Lower leg skin (tissue), 3 donors: ENCODE measurements at regions not wholly inside any gene's neighbourhood (a gene's known extent, or its start where the extent isn't known, plus 50 kb on each side); places are given as distances from the start of the nearest gene placed in this dataset.

Source experiments
- POLR2A ChIP-seq, 2 donors: fragments of 450-650 bp; IDR thresholded peaks; one replicate each; pipeline ENCODE4 v1.6.1; 2016 to 2017; ENCODE audit warnings: antibody characterized with exemption in 2 of 2, mild to moderate bottlenecking in 1 of 2, moderate library complexity in 1 of 2
- TF ChIP-seq, protein P1 (sequence below), 3 donors: fragments of 450-650 bp; IDR thresholded peaks; one replicate each; pipeline ENCODE4 v1.5.1; 2016; ENCODE audit warnings: antibody characterized with exemption in 3 of 3, mild to moderate bottlenecking in 3 of 3, moderate library complexity in 2 of 3

DNA sequence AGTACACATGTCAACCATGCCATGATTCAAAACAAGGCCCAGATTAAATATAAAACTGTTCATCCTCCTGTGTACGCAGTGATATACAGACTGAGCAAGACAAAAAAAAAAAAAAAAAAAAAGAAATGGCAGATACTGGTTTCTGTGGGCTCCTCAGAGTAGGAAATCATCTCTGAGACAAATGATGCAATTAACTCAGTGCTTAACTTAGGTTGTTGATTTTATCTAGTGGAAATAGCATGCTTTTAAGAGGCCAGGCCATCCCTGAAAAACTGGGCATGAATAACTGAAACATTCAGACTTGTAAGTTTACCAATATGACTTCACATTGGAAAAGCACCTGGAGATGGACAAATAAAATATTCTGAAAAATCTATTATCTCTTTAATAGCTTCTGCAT lies 69.0 kb downstream of the DKK1 start:
- TF ChIP-seq, protein P1, sequence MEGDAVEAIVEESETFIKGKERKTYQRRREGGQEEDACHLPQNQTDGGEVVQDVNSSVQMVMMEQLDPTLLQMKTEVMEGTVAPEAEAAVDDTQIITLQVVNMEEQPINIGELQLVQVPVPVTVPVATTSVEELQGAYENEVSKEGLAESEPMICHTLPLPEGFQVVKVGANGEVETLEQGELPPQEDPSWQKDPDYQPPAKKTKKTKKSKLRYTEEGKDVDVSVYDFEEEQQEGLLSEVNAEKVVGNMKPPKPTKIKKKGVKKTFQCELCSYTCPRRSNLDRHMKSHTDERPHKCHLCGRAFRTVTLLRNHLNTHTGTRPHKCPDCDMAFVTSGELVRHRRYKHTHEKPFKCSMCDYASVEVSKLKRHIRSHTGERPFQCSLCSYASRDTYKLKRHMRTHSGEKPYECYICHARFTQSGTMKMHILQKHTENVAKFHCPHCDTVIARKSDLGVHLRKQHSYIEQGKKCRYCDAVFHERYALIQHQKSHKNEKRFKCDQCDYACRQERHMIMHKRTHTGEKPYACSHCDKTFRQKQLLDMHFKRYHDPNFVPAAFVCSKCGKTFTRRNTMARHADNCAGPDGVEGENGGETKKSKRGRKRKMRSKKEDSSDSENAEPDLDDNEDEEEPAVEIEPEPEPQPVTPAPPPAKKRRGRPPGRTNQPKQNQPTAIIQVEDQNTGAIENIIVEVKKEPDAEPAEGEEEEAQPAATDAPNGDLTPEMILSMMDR (IDR thresholded peaks at IDR 0.05), result no peak
- TF ChIP-seq POLR2A (IDR thresholded peaks at IDR 0.05), result no peak
